GM23338 (cell line): ENCODE measurements at regions not wholly inside any gene's neighbourhood (a gene's known extent, or its start where the extent isn't known, plus 50 kb on each side); places are given as distances from the start of the nearest gene placed in this dataset.

Experiments used
- ATAC-seq: fragments of 200-7000 bp; cut with Tn5 transposase; 3 replicates; pipeline ENCODE4 v1.9.1; 2020
- DNase-seq: peaks from one replicate; pipeline ENCODE4 v3.0.0-alpha.2; 2015; ENCODE audit warnings: low spot score
- H2AFZ ChIP-seq: fragments of 200-600 bp; sonication (generic); 2 replicates; pipeline ENCODE4 v1.8.0; 2016; ENCODE audit warnings: antibody characterized with exemption, mild to moderate bottlenecking, moderate library complexity
- H3F3A ChIP-seq: fragments of 200-600 bp; sonication (generic); replicated peaks from 2 replicates; pipeline ENCODE4 v1.8.0; 2017; ENCODE audit warnings: antibody characterized with exemption, mixed run types, low read depth
- H3K27ac ChIP-seq: fragments of 200-600 bp; sonication (generic); 2 replicates; pipeline ENCODE4 v1.6.1; 2016; ENCODE audit warnings: low read depth
- H3K27me3 ChIP-seq: fragments of 200-600 bp; sonication (generic); 2 replicates; pipeline ENCODE4 v1.8.0; 2016; ENCODE audit warnings: mild to moderate bottlenecking, mixed run types, moderate library complexity; ENCODE audit not compliant: insufficient read depth
- H3K36me3 ChIP-seq: fragments of 200-600 bp; sonication (generic); 2 replicates; pipeline ENCODE4 v1.8.0; 2016; ENCODE audit warnings: mild to moderate bottlenecking; ENCODE audit not compliant: insufficient read depth
- H3K4me1 ChIP-seq: fragments of 200-600 bp; sonication (generic); 2 replicates; pipeline ENCODE4 v1.8.0; 2016; ENCODE audit warnings: mild to moderate bottlenecking, moderate library complexity; ENCODE audit not compliant: insufficient read depth
- H3K4me2 ChIP-seq: fragments of 200-600 bp; sonication (generic); 2 replicates; pipeline ENCODE4 v1.7.1; 2017; ENCODE audit warnings: mixed run types
- H3K4me3 ChIP-seq: fragments of 200-600 bp; sonication (generic); 2 replicates; pipeline ENCODE4 v1.6.1; 2016; ENCODE audit warnings: mixed run types
- H3K79me2 ChIP-seq: fragments of 200-600 bp; sonication (generic); replicated peaks from 2 replicates; pipeline ENCODE4 v1.8.0; 2017; ENCODE audit warnings: mild to moderate bottlenecking; ENCODE audit not compliant: insufficient read depth
- H3K9me2 ChIP-seq: fragments of 200-600 bp; sonication (generic); 2 replicates; pipeline ENCODE4 v1.8.0; 2017; ENCODE audit not compliant: insufficient read depth
- H4K20me1 ChIP-seq: fragments of 200-600 bp; sonication (generic); replicated peaks from 2 replicates; pipeline ENCODE4 v1.8.0; 2017; ENCODE audit warnings: mild to moderate bottlenecking; ENCODE audit not compliant: insufficient read depth
- H3K27ac Mint-ChIP-seq: 2 replicates; pipeline ENCODE4 v1.8.0; 2020; ENCODE audit warnings: inconsistent platforms, mild to moderate bottlenecking, moderate library complexity, mixed read lengths
- H3K27me3 Mint-ChIP-seq: 3 replicates; pipeline ENCODE4 v1.8.0; 2022; ENCODE audit warnings: low read depth, mild to moderate bottlenecking, moderate library complexity, mixed read lengths, inconsistent platforms; ENCODE audit not compliant: insufficient read depth, poor library complexity
- H3K36me3 Mint-ChIP-seq: 3 replicates; pipeline ENCODE4 v1.8.0; 2021; ENCODE audit warnings: low read depth, mild to moderate bottlenecking, inconsistent platforms, moderate library complexity, mixed read lengths
- H3K4me1 Mint-ChIP-seq: 3 replicates; pipeline ENCODE4 v1.8.0; 2020; ENCODE audit warnings: mild to moderate bottlenecking, inconsistent platforms, mixed read lengths
- H3K4me3 Mint-ChIP-seq: 3 replicates; pipeline ENCODE4 v1.8.0; 2021; ENCODE audit warnings: moderate library complexity, mild to moderate bottlenecking, inconsistent platforms, mixed read lengths
- H3K9me3 Mint-ChIP-seq: 3 replicates; pipeline ENCODE4 v1.8.0; 2020; ENCODE audit warnings: moderate library complexity, mild to moderate bottlenecking, inconsistent platforms, mixed read lengths
- CREB1 ChIP-seq: fragments of 250-450 bp; sonication (Bioruptor Pico); IDR thresholded peaks from 2 replicates; pipeline ENCODE4 v1.5.0; 2020; ENCODE audit warnings: low read depth, mild to moderate bottlenecking, moderate library complexity
- ETS1 ChIP-seq: IDR thresholded peaks from 2 replicates; pipeline ENCODE4 v1.6.1; 2016; ENCODE audit warnings: antibody characterized with exemption
- EZH2 ChIP-seq: fragments of 200-600 bp; sonication (generic); IDR thresholded peaks from one replicate; pipeline ENCODE4 v1.8.0; 2017; ENCODE audit warnings: antibody characterized with exemption, mild to moderate bottlenecking, low read depth; ENCODE audit not compliant: unreplicated experiment
- EZH2phosphoT487 ChIP-seq: fragments of 200-600 bp; sonication (generic); IDR thresholded peaks from one replicate; pipeline ENCODE4 v1.8.1; 2018; ENCODE audit warnings: antibody characterized with exemption; ENCODE audit not compliant: unreplicated experiment
- JUNB ChIP-seq: IDR thresholded peaks from one replicate; pipeline ENCODE4 v1.6.1; 2016; ENCODE audit warnings: antibody characterized with exemption; ENCODE audit not compliant: unreplicated experiment
- NANOG ChIP-seq: IDR thresholded peaks from 2 replicates; pipeline ENCODE4 v1.6.1; 2016; ENCODE audit warnings: antibody characterized with exemption, borderline replicate concordance
- POLR2AphosphoS5 ChIP-seq: IDR thresholded peaks from 2 replicates; pipeline ENCODE4 v1.6.1; 2016; ENCODE audit warnings: antibody characterized with exemption, low read depth
- STAT1 ChIP-seq: IDR thresholded peaks from one replicate; pipeline ENCODE4 v1.6.1; 2016; ENCODE audit warnings: antibody characterized with exemption; ENCODE audit not compliant: unreplicated experiment
- ZNF114 ChIP-seq: fragments of 250-450 bp; sonication (Bioruptor Pico); IDR thresholded peaks from 2 replicates; pipeline ENCODE4 v1.5.0; 2020; ENCODE audit warnings: mild to moderate bottlenecking, moderate library complexity
- ZNF331 ChIP-seq: fragments of 250-450 bp; sonication (Bioruptor Pico); IDR thresholded peaks from 2 replicates; pipeline ENCODE4 v1.5.0; 2020; ENCODE audit warnings: low read depth, mild to moderate bottlenecking, moderate library complexity
- ZNF462 ChIP-seq: fragments of 250-450 bp; sonication (Bioruptor Pico); IDR thresholded peaks from 2 replicates; pipeline ENCODE4 v1.5.0; 2020; ENCODE audit warnings: mild to moderate bottlenecking, moderate library complexity
- TF ChIP-seq, protein P1 (sequence below), 2 experiments: fragments of 200-600 bp in 1 of 2; sonication (generic) in 1 of 2; conservative IDR thresholded peaks; 2 replicates each; pipeline versions ENCODE4 v1.5.1 to v1.6.1; 2016 to 2017; ENCODE audit warnings: antibody characterized with exemption in 2 of 2, low read depth in 2 of 2, mild to moderate bottlenecking in 2 of 2, moderate library complexity in 1 of 2
- TF ChIP-seq, protein P2 (sequence below): IDR thresholded peaks from one replicate; pipeline ENCODE4 v1.6.1; 2018; ENCODE audit warnings: antibody characterized with exemption; ENCODE audit not compliant: unreplicated experiment

DNA sequence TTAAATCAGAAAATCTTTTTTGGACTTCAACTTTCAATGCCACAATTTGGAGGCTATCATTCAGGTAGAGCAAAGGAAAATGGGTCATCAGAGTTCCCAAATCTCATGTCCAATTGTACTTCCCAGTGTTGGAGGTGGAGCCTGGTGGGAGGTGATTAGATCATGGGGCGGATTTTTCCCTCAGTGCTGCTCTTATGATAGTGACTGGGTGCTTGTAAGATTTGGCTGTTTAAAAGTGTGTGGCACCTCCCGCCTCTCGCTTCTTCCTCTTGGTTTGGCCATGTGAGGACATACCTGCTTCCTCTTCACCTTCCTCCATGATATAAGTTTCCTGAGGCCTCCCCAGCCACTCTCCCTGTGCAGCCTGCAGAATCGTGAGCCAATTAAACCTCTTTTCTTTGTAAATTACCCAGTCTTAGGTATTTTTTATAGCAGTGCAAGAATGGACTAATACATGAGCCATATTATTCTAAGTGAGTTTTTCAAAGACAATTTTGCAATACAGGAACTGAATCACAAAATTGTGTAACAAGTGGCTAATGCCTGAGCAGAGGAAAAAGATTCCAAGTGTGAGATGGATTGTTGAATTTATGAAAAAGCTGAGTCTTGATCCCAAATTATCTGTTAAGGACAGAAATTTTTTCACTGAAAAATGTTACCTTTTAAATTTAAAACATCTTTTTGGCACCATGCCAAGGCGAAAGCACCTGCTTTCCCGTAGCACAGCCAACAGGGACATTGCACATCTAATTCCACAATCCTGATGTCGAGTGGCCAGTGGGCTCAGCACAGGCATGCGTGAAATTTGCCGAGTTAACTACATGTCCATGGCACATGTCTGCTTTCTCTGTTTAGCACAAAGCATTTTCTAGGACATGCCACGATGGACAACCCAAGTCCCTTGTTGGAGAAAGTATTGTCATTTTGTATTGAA is 150.9 kb downstream of the COL6A3 start:
- Mint-ChIP-seq H3K4me3 (no peak overlapping the region), H3K27ac (no peak overlapping the region), H3K4me1 (peaks cover 7% of the 10 kb centered on the region), H3K27me3 (peaks cover 2% of the 10 kb centered on the region), H3K9me3 (no peaks in the 10 kb centered on the region), H3K36me3 (no peaks in the 10 kb centered on the region)
- Histone ChIP-seq H3K4me2 (no peak overlapping the region), H3K79me2 (no peaks in the 10 kb centered on the region), H3K36me3 (no peaks in the 10 kb centered on the region), H3K9me2 (no peaks in the 10 kb centered on the region), H3F3A (no peaks in the 10 kb centered on the region), H3K27ac (no peak overlapping the region), H4K20me1 (no peaks in the 10 kb centered on the region), H2AFZ (no peak overlapping the region), H3K4me3 (no peak overlapping the region), H3K27me3 (no peaks in the 10 kb centered on the region), H3K4me1 (no peaks in the 10 kb centered on the region)
- TF ChIP-seq ZNF114 (CRISPR knock-in tag), result no peak
- TF ChIP-seq, protein P1, sequence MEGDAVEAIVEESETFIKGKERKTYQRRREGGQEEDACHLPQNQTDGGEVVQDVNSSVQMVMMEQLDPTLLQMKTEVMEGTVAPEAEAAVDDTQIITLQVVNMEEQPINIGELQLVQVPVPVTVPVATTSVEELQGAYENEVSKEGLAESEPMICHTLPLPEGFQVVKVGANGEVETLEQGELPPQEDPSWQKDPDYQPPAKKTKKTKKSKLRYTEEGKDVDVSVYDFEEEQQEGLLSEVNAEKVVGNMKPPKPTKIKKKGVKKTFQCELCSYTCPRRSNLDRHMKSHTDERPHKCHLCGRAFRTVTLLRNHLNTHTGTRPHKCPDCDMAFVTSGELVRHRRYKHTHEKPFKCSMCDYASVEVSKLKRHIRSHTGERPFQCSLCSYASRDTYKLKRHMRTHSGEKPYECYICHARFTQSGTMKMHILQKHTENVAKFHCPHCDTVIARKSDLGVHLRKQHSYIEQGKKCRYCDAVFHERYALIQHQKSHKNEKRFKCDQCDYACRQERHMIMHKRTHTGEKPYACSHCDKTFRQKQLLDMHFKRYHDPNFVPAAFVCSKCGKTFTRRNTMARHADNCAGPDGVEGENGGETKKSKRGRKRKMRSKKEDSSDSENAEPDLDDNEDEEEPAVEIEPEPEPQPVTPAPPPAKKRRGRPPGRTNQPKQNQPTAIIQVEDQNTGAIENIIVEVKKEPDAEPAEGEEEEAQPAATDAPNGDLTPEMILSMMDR (conservative IDR thresholded peaks at IDR 0.05; ENCODE audit: low read depth in 2 of 2), result no peak
- TF ChIP-seq, protein P2, sequence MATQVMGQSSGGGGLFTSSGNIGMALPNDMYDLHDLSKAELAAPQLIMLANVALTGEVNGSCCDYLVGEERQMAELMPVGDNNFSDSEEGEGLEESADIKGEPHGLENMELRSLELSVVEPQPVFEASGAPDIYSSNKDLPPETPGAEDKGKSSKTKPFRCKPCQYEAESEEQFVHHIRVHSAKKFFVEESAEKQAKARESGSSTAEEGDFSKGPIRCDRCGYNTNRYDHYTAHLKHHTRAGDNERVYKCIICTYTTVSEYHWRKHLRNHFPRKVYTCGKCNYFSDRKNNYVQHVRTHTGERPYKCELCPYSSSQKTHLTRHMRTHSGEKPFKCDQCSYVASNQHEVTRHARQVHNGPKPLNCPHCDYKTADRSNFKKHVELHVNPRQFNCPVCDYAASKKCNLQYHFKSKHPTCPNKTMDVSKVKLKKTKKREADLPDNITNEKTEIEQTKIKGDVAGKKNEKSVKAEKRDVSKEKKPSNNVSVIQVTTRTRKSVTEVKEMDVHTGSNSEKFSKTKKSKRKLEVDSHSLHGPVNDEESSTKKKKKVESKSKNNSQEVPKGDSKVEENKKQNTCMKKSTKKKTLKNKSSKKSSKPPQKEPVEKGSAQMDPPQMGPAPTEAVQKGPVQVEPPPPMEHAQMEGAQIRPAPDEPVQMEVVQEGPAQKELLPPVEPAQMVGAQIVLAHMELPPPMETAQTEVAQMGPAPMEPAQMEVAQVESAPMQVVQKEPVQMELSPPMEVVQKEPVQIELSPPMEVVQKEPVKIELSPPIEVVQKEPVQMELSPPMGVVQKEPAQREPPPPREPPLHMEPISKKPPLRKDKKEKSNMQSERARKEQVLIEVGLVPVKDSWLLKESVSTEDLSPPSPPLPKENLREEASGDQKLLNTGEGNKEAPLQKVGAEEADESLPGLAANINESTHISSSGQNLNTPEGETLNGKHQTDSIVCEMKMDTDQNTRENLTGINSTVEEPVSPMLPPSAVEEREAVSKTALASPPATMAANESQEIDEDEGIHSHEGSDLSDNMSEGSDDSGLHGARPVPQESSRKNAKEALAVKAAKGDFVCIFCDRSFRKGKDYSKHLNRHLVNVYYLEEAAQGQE, result no peak
- no peak for TF ChIP-seq JUNB
- no peak for TF ChIP-seq NANOG
- TF ChIP-seq POLR2AphosphoS5, result no peak
- TF ChIP-seq ZNF462 (CRISPR knock-in tag), result no peak
- no peak for TF ChIP-seq EZH2phosphoT487
- no peak for TF ChIP-seq STAT1
- TF ChIP-seq ETS1, result no peak
- no peak for TF ChIP-seq CREB1
- TF ChIP-seq ZNF331 (CRISPR knock-in tag), result no peak
- no peak for TF ChIP-seq EZH2
- no peak for ATAC-seq
- no peak for DNase-seq
